NOMO-1 treated with DMSO at 0.1 percent for 48 hours (cell line): ENCODE measurements at regions not wholly inside any gene's neighbourhood (a gene's known extent, or its start where the extent isn't known, plus 50 kb on each side); places are given as distances from the start of the nearest gene placed in this dataset.
A peak's percentile ranks its signal among the peaks of the same experiment; 100 is the strongest.
"Not testable (repeated sequence)": the region's sequence is repeated elsewhere in the genome, so short reads cannot be mapped to it uniquely, and the experiment has no call there.

Experiments used
- DNase-seq: peaks from one replicate; lab custom pipeline; 2025; ENCODE audit not compliant: unreplicated experiment; lab: John Stamatoyannopoulos, UW

DNA sequence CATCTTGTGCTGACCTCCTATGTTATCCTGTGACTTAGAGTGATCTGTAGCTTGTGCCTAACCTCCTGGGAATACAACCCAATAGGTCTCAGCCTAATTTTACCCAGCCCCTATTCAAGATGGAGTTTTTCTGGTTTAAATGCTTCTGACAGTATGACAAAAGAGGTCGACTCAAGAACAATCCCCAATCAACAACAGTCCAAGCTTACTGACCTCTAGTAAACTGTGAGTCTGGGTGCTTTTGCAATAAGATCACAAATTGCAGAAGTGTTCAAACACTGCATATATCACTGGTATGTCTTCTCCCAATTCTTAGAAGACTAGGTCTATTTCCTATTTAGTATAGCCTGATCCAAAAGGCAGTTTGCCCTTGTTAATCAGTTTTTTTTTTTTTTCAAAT, 323.5 kb upstream of the PTGER4 start:
- peak; percentile 99 for DNase-seq

- DNase-seq, result no peak
Observed at GRCh38 chr5:40355846-40356245, 323.9 kb upstream of the PTGER4 start.

GRCh38 chr5:40355181-40355580, 324.5 kb upstream of the PTGER4 start:
- no peak for DNase-seq

DNA sequence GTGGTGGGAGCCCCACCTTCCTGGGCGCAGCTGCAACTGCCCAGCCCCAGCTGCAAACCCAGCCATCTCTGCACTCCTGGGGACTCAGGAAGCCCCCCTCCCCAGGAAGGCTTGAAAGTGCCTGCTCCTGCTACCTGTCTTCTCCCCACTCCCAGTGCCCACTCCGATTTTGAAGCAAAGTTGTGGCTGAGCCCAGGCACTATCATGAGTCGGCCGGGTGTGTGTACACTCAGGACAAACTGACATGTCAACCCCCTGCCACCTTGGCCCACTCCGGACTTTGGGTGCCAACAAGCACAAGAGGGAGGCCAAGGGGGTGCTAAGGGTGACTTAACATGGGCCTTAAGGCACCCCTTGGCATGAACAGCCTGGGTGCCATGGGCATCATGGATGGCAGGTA, 325.5 kb upstream of the PTGER4 start:
- DNase-seq, result no peak

DNA sequence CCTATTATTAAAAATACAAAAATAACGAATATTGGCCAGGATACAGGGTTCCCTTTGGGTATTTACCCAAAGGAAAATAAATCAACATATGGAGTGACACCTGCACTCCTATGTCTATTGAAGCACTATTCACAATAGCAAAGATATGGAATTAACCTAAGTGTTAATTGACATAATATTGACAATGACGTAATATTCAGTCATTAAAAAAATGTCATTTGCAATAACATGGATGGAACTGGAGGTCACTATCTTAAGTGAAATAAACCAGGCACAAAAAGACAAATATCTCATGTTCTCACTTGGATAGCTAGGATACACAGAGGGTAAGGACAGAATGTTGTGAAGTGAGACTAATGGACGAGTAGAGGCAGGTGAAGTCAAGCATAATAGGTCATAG, 326.3 kb upstream of the PTGER4 start:
- no peak for DNase-seq

DNA sequence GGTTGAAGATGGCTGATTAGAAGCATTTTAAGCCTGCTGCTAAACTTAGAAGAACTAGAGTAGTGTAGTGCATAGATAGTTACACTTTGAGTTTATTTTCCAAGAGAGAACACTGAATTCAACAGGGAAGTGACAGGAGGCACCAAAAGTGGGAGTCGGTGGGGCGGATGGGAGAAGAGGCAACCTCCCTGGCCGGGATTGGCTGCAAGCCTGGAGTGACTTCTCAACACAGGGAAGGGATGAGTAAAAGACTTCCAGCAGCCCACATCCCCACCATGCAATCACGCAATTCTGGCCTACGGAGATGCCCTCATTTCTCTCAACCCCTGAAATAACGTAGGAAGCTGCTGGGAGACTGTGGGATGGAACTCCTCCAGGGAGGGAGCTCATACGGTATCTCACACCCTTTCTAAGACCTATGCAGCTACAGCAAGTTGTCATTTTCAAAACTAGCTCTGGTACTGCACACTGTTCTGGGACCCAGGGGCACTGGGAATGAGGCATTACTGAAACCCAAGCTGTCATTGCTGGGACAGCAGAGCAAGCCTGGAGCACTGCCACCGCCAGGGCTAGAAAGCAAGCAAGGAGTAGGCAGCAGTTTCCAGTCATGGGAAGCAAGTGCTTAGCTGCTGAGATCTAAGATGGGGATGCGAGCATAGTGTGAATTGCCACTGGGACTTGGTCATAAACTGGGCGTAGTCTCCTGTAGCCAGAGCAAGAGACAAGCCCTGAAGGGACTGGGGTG, 331.6 kb upstream of the PTGER4 start:
- DNase-seq, result no peak

GRCh38 chr5:40346901-40347300, 332.8 kb upstream of the PTGER4 start:
- DNase-seq, result no peak

DNA sequence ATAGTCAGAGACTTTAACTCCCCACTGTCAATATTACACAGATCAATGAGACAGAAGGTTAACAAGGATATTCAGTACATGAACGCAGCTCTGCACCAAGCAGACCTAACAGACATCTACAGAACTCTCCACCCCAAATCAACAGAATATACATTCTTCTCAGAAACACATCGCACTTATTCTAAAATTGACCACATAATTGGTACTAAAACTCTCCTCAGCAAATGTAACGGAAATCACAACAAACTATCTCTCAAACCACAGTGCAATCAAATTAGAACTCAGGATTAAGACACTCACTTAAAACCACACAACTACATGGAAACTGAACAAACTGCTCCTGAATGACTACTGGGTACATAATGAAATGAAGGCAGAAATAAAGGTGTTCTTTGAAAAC, 341.3 kb upstream of the PTGER4 start:
- DNase-seq, result not testable (repeated sequence)

- DNase-seq, result no peak
Observed at GRCh38 chr5:40334242-40334635, 345.5 kb upstream of the PTGER4 start.

DNA sequence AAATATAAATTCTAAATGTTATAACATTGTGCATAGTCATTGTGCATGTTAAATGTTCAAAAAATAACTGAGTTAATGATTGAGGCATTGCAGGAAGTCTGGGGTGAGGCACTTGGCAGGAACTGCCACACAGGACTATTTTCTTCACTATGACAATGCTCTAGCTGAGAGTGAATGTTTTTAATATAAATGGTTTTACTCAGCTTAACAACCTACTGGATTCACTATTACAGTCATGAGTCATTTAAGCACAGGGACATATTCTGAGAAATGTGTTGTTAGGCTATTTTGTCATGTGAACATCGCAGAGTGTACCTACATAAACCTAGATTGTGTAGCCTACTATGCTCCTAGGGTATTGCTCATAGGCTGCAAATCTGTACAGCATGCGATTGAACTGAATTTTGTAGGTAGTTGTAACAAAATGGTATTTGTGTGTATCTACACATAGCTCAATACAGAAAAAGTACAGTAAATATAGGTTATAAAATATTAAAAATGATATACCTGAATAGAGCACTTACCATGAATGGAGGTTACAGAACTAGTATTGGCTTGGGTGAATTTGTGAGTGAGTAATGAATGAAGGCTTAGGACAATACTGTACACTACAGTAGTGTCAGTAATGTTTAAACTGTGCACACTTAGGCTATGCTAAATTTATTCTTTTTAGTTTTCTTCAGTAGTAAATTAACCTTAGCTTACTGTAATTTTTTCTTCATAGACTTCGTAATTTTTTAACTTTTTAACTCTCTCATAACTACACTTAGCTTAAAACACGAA, 346.1 kb upstream of the PTGER4 start:
- DNase-seq, result no peak

DNA sequence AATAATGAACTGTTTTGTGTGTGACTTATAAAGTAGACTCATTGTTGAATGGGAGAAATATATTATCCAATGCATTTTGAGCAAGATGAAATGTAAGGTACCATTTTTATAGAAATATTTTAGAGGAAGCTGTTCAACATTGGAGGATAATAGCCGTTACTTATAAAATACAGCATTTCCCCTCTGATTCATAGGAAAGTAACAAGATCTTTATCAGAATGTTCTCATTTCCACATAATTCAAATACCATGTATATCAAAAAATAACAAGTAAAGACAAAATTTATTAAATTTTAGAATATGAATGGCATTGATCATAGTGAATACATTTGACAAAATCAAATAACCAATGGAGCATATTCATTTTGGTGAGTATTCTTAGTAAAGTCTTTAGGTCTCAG, 346.7 kb upstream of the PTGER4 start:
- no peak for DNase-seq

GRCh38 chr5:40331616-40332015, 348.1 kb upstream of the PTGER4 start:
- no peak for DNase-seq

- no peak for DNase-seq
Observed at GRCh38 chr5:40321514-40321913, 358.2 kb upstream of the PTGER4 start.

GRCh38 chr5:40318395-40318794, 361.3 kb upstream of the PTGER4 start:
- no peak for DNase-seq

- DNase-seq, result no peak
Observed at GRCh38 chr5:40317023-40317422, 362.7 kb upstream of the PTGER4 start.

GRCh38 chr5:40315126-40315525, 364.6 kb upstream of the PTGER4 start:
- DNase-seq, result no peak

GRCh38 chr5:40314275-40314674, 365.4 kb upstream of the PTGER4 start:
- no peak for DNase-seq

GRCh38 chr5:40312205-40312604, 367.5 kb upstream of the PTGER4 start:
- DNase-seq, result no peak

GRCh38 chr5:40309851-40310250, 369.9 kb upstream of the PTGER4 start:
- DNase-seq, result no peak

DNA sequence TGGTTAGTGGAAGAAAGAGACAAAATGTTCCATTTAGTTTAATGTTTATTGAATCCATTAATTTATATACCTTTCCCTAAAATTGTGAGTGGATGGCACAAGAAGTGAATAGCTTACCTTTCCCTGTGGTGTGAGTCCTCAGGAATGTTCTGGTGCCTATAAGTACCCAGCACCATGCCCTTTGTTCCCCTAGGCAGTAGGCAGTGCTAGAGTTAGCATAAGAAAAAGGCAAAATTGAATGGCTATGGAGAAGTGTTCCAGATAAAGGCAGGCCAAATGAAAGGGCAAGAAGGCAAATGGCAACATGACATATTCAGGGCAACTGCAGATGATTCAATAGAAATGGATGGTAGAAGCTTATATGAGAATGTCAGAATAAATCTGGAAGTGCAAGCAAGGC, 370.8 kb upstream of the PTGER4 start:
- no peak for DNase-seq

- no peak for DNase-seq
Observed at GRCh38 chr5:40307920-40308319, 371.8 kb upstream of the PTGER4 start.

DNA sequence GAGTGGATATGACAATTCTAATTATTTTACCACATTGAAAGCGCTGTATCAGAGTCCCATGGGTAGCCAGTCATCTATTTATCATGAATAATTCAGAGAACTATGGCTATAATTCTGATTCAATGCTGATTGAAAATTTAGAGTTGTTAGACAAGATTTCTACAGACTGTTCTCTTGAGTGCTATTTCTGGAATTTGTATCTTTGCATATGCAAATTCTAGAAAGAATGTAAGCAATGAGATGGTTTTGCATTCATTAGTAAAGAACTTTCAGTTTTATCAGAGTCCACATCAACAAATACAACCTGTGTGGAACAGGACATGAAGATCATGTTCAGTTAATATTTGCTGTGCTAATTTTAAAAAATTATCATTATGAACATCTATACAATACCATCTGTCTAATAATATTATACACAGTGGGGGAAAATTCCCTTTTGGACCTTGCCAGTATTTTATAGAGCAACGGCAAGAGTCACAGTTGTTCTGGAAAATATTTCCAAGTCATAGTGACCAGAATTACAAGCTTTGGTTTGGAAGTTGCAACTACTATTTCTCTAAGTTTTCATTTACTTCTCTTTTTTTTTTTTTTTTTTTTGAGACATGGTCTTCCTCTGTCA, 372.7 kb upstream of the PTGER4 start:
- peak; percentile 22 for DNase-seq
